SK-N-SH (cell line): ENCODE measurements at regions not wholly inside any gene's neighbourhood (a gene's known extent, or its start where the extent isn't known, plus 50 kb on each side); places are given as distances from the start of the nearest gene placed in this dataset.

Experiments used
- CTCF ChIA-PET: fragments of 300-600, 350-600 bp; formaldehyde crosslinking; extraction: SDS; loops from one replicate; lab custom pipeline; 2021; lab: Yijun Ruan, JAX
- POLR2A ChIA-PET: fragments of 350-600 bp; sonication (Branson Sonifier 250); formaldehyde crosslinking; extraction: SDS; loops from one replicate; lab custom pipeline; 2020; ENCODE audit warnings: antibody characterized with exemption, inconsistent platforms; lab: Yijun Ruan, JAX
- DNase-seq: peaks from one replicate; pipeline ENCODE4 v3.0.0; 2012
- H2AFZ ChIP-seq: fragments of 200-600 bp; sonication (generic); 2 replicates; pipeline ENCODE4 v1.8.1; 2016; ENCODE audit warnings: antibody characterized with exemption, mild to moderate bottlenecking, low read depth
- H3F3A ChIP-seq: fragments of 200-600 bp; sonication (generic); replicated peaks from 2 replicates; pipeline ENCODE3; 2016; ENCODE audit warnings: antibody characterized with exemption, mild to moderate bottlenecking; ENCODE audit not compliant: insufficient read depth
- H3K27ac ChIP-seq, 2 experiments: fragments of 200-500 bp in 1 of 2; fragments of 200-600 bp in 1 of 2; sonication (Bioruptor generic) in 1 of 2; sonication (generic), shearing (Covaris generic) in 1 of 2; 2 replicates each; pipeline versions ENCODE4 v1.5.1 to v1.6.1; 2014 to 2016; ENCODE audit warnings: low read depth in 2 of 2, inconsistent platforms in 1 of 2, low read length in 1 of 2, mild to moderate bottlenecking in 1 of 2, mixed read lengths in 1 of 2
- H3K27me3 ChIP-seq: fragments of 200-600 bp; sonication (generic), shearing (Covaris generic); 2 replicates; pipeline ENCODE4 v1.6.1; 2016; ENCODE audit warnings: mixed run types; ENCODE audit not compliant: insufficient read depth
- H3K36me3 ChIP-seq, 2 experiments: fragments of 200-500 bp in 1 of 2; fragments of 200-600 bp in 1 of 2; sonication (Bioruptor generic) in 1 of 2; sonication (generic) in 1 of 2; replicated peaks in 1 of 2; 2 replicates each; pipeline versions ENCODE3 to v1.5.1; 2014 to 2016; ENCODE audit warnings: low read length in 1 of 2, mild to moderate bottlenecking in 1 of 2; ENCODE audit not compliant: insufficient read depth in 2 of 2, control insufficient read depth in 1 of 2
- H3K4me1 ChIP-seq, 2 experiments: fragments of 200-500 bp in 1 of 2; fragments of 200-600 bp in 1 of 2; sonication (Bioruptor generic) in 1 of 2; sonication (generic), shearing (Covaris generic) in 1 of 2; 2 replicates each; pipeline versions ENCODE4 v1.5.1 to v1.6.1; 2014 to 2016; ENCODE audit warnings: low read depth in 1 of 2, low read length in 1 of 2, mixed run types in 1 of 2; ENCODE audit not compliant: insufficient read depth in 2 of 2, control insufficient read depth in 1 of 2
- H3K4me2 ChIP-seq: fragments of 200-600 bp; sonication (generic), shearing (Covaris generic); 2 replicates; pipeline ENCODE4 v1.6.1; 2017; ENCODE audit warnings: mixed run types
- H3K4me3 ChIP-seq, 2 experiments: fragments of 200-500 bp in 1 of 2; fragments of 200-600 bp in 1 of 2; sonication (Bioruptor generic) in 1 of 2; sonication (generic), shearing (Covaris generic) in 1 of 2; 2 replicates each; pipeline versions ENCODE4 v1.5.1 to v1.8.1; 2014 to 2016; ENCODE audit warnings: low read depth in 2 of 2, inconsistent platforms in 1 of 2, low read length in 1 of 2, mild to moderate bottlenecking in 1 of 2, mixed read lengths in 1 of 2, moderate library complexity in 1 of 2
- H3K79me2 ChIP-seq: fragments of 200-600 bp; sonication (generic); 2 replicates; pipeline ENCODE4 v1.8.1; 2017; ENCODE audit warnings: mild to moderate bottlenecking; ENCODE audit not compliant: insufficient read depth
- H3K9ac ChIP-seq: fragments of 200-600 bp; sonication (generic); 2 replicates; pipeline ENCODE4 v1.6.1; 2017; ENCODE audit warnings: mixed run types
- H3K9me2 ChIP-seq: fragments of 200-600 bp; sonication (generic); 2 replicates; pipeline ENCODE4 v1.6.1; 2017; ENCODE audit warnings: mixed run types
- H3K9me3 ChIP-seq: fragments of 200-600 bp; sonication (generic); 2 replicates; pipeline ENCODE4 v1.6.1; 2017; ENCODE audit warnings: mixed run types, mild to moderate bottlenecking, moderate library complexity
- H4K20me1 ChIP-seq: fragments of 200-600 bp; sonication (generic); 2 replicates; pipeline ENCODE4 v1.6.1; 2017; ENCODE audit warnings: mild to moderate bottlenecking, mixed run types; ENCODE audit not compliant: insufficient read depth
- EZH2phosphoT487 ChIP-seq: fragments of 200-600 bp; sonication (generic); IDR thresholded peaks from 2 replicates; pipeline ENCODE4 v1.6.1; 2017; ENCODE audit warnings: low read depth, mixed run types, mild to moderate bottlenecking, antibody characterized with exemption, moderate library complexity, borderline replicate concordance
- FOXJ3 ChIP-seq: sonication (generic); formaldehyde crosslinking; IDR thresholded peaks from 2 replicates; pipeline ENCODE4 v1.5.1; 2020; ENCODE audit warnings: mild to moderate bottlenecking, missing genetic modification reagents
- JUND ChIP-seq: IDR thresholded peaks from 2 replicates; pipeline ENCODE4 v1.4.0; 2012
- NRF1 ChIP-seq: IDR thresholded peaks from 2 replicates; pipeline ENCODE4 v1.6.1; 2012; ENCODE audit warnings: low read depth, mild to moderate bottlenecking, low read length
- RCOR1 ChIP-seq: fragments of 150-350 bp; IDR thresholded peaks from 2 replicates; pipeline ENCODE4 v1.6.1; 2017; ENCODE audit warnings: antibody characterized with exemption, low read length
- WGBS: methylation state at CpG from one replicate; pipeline ENCODE4 v1.1.6; 2017; ENCODE audit warnings: low lambda C conversion rate; 5-methylcytosine and 5-hydroxymethylcytosine counted together
- TF ChIP-seq, protein P1 (sequence below): IDR thresholded peaks from 2 replicates; pipeline ENCODE4 v1.6.1; 2012; ENCODE audit warnings: mild to moderate bottlenecking, low read depth, low read length, moderate library complexity
- TF ChIP-seq, protein P2 (sequence below): IDR thresholded peaks from 2 replicates; pipeline ENCODE4 v1.4.0; 2012; ENCODE audit warnings: low read depth, borderline replicate concordance

DNA sequence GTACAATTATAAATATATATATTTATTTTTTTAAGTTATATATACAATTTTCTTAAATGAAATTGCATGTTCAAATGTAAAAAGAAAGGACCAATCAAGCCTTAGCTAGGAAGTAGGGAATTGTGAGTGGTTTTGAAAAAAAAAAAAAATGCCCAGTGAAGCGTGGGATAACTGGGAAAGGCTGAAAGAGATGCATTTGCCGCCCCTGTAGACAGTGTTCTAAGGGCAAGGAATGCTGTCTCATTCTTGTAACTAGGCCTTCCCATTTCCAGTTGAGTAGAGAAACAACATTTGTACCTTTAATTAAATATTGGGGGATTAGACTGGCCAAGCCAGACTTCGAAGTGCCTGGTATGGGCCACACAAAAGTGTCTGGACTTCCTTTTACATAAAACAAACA is 430.1 kb upstream of the SLC35B3 start:
- Histone ChIP-seq H3K27me3 (no peaks in the 10 kb centered on the region), H4K20me1 (no peaks in the 10 kb centered on the region), H3K9me2 (no peaks in the 10 kb centered on the region), H3K4me1 (no peaks in the 10 kb centered on the region), H3K4me2 (no peak overlapping the region), H3K79me2 (no peaks in the 10 kb centered on the region), H3K36me3 (no peaks in the 10 kb centered on the region)
- POLR2A ChIA-PET, result no interaction called here
- TF ChIP-seq NRF1 (no peak), RCOR1 (no peak), FOXJ3 (CRISPR knock-in tag) (no peak)
- TF ChIP-seq, all 33 proteins: peak for 0
- H3F3A ChIP-seq, result no peaks in the 10 kb centered on the region
- H3K9ac ChIP-seq, result no peak overlapping the region
- H3K9me3 ChIP-seq, result no peaks in the 10 kb centered on the region
- no peak for DNase-seq
- no peak overlapping the region for H2AFZ ChIP-seq
- CTCF ChIA-PET, result no interaction called here
- no peak overlapping the region for H3K4me3 ChIP-seq
- WGBS, result 9% methylated on average over 3 of the region's 3 CpGs
- no peak overlapping the region for H3K27ac ChIP-seq

- H3K4me2 ChIP-seq, result no peak overlapping the region
- no peaks in the 10 kb centered on the region for H3F3A ChIP-seq
- H3K27ac ChIP-seq, result no peak overlapping the region
- CTCF ChIA-PET, result no interaction called here
- H3K27me3 ChIP-seq, result no peaks in the 10 kb centered on the region
- H3K36me3 ChIP-seq, result no peaks in the 10 kb centered on the region
- H2AFZ ChIP-seq, result no peak overlapping the region
- no peaks in the 10 kb centered on the region for H3K9me3 ChIP-seq
- H3K4me3 ChIP-seq, result no peak overlapping the region
- no peaks in the 10 kb centered on the region for H4K20me1 ChIP-seq
- H3K4me1 ChIP-seq, result no peaks in the 10 kb centered on the region
- H3K9ac ChIP-seq, result no peak overlapping the region
- DNase-seq, result no peak
- TF ChIP-seq, protein P1, sequence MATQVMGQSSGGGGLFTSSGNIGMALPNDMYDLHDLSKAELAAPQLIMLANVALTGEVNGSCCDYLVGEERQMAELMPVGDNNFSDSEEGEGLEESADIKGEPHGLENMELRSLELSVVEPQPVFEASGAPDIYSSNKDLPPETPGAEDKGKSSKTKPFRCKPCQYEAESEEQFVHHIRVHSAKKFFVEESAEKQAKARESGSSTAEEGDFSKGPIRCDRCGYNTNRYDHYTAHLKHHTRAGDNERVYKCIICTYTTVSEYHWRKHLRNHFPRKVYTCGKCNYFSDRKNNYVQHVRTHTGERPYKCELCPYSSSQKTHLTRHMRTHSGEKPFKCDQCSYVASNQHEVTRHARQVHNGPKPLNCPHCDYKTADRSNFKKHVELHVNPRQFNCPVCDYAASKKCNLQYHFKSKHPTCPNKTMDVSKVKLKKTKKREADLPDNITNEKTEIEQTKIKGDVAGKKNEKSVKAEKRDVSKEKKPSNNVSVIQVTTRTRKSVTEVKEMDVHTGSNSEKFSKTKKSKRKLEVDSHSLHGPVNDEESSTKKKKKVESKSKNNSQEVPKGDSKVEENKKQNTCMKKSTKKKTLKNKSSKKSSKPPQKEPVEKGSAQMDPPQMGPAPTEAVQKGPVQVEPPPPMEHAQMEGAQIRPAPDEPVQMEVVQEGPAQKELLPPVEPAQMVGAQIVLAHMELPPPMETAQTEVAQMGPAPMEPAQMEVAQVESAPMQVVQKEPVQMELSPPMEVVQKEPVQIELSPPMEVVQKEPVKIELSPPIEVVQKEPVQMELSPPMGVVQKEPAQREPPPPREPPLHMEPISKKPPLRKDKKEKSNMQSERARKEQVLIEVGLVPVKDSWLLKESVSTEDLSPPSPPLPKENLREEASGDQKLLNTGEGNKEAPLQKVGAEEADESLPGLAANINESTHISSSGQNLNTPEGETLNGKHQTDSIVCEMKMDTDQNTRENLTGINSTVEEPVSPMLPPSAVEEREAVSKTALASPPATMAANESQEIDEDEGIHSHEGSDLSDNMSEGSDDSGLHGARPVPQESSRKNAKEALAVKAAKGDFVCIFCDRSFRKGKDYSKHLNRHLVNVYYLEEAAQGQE, result no peak
- no peak for TF ChIP-seq JUND
- TF ChIP-seq, protein P2, sequence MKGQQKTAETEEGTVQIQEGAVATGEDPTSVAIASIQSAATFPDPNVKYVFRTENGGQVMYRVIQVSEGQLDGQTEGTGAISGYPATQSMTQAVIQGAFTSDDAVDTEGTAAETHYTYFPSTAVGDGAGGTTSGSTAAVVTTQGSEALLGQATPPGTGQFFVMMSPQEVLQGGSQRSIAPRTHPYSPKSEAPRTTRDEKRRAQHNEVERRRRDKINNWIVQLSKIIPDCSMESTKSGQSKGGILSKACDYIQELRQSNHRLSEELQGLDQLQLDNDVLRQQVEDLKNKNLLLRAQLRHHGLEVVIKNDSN, result no peak
- no peak for TF ChIP-seq NRF1
- no peaks in the 10 kb centered on the region for H3K9me2 ChIP-seq
- POLR2A ChIA-PET, result no interaction called here
- no peaks in the 10 kb centered on the region for H3K79me2 ChIP-seq
Observed at GRCh38 chr6:8860671-8861070, 425.3 kb upstream of the SLC35B3 start.

GRCh38 chr6:8859501-8859900 is 424.2 kb upstream of the SLC35B3 start:
- Histone ChIP-seq H3K27ac (no peak overlapping the region), H3K36me3 (no peaks in the 10 kb centered on the region), H3K9ac (no peak overlapping the region), H3K79me2 (no peaks in the 10 kb centered on the region), H3K4me1 (no peaks in the 10 kb centered on the region), H3F3A (no peaks in the 10 kb centered on the region), H3K9me3 (no peaks in the 10 kb centered on the region), H3K27me3 (no peaks in the 10 kb centered on the region), H4K20me1 (no peaks in the 10 kb centered on the region), H3K4me2 (no peak overlapping the region), H2AFZ (no peak overlapping the region), H3K9me2 (no peaks in the 10 kb centered on the region), H3K4me3 (no peak overlapping the region)
- ChIA-PET POLR2A (no interaction called here), CTCF (no interaction called here)
- 5% methylated on average over 3 of the region's 3 CpGs for WGBS
- no peak for DNase-seq
- no peak for TF ChIP-seq EZH2phosphoT487
